Urinary bladder (tissue), 3 donors: ENCODE measurements at regions not wholly inside any gene's neighbourhood (a gene's known extent, or its start where the extent isn't known, plus 50 kb on each side); places are given as distances from the start of the nearest gene placed in this dataset.

Experiments used
- DNase-seq: peaks from one replicate; pipeline ENCODE4 v3.0.0-alpha.2; 2015; ENCODE audit errors: extremely low spot score
- H3K27ac ChIP-seq: one replicate; pipeline ENCODE4 v1.5.1; 2013; ENCODE audit warnings: low read depth, mild to moderate bottlenecking, moderate library complexity
- H3K36me3 ChIP-seq: one replicate; pipeline ENCODE4 v1.6.1; 2013; ENCODE audit warnings: mild to moderate bottlenecking, moderate library complexity; ENCODE audit not compliant: insufficient read depth
- H3K4me1 ChIP-seq: one replicate; pipeline ENCODE4 v1.6.1; 2013; ENCODE audit warnings: mild to moderate bottlenecking, moderate library complexity; ENCODE audit not compliant: insufficient read depth
- H3K4me3 ChIP-seq: one replicate; pipeline ENCODE4 v1.5.1; 2013; ENCODE audit warnings: low read depth, low read length
- WGBS: extraction: QIAGEN DNeasy Blood & Tissue Kit; methylation state at CpG from one replicate; pipeline ENCODE4 v1.1.7; 2013; 5-methylcytosine and 5-hydroxymethylcytosine counted together
- donor health status: healthy with polysubstance abuse.
- donor health status: healthy.

- no peak for DNase-seq
- 42% methylated on average over 5 of the region's 5 CpGs for WGBS
- H3K36me3 ChIP-seq = no peaks in the 10 kb centered on the region
- no peaks in the 10 kb centered on the region for H3K4me1 ChIP-seq
- no peak overlapping the region for H3K4me3 ChIP-seq
- no peak overlapping the region for H3K27ac ChIP-seq
Observed at GRCh38 chr6:22141241-22141745, 155.5 kb downstream of the PRL start.

DNA sequence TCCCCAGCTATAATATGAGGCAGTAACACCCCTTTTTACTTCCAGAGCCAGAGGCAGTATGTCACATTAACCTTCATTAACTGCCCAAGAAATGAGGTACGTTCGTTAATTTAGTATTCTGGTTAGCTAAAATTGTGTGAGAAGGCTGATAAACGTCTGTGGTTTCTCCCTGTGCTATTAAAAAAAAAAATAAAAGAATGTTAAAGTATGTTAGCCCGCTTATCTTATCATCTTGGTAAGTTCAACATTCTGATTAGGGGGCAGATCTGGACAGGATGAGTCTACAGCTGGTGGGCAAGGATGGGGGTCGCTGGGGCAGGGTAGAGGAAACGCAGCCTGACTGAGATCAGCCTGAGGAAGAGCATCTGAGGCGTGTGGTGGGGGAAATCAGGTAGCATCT, 154.0 kb downstream of the PRL start:
- DNase-seq = no peak
- no peak overlapping the region for H3K27ac ChIP-seq
- H3K4me3 ChIP-seq = no peak overlapping the region
- no peaks in the 10 kb centered on the region for H3K36me3 ChIP-seq
- 72% methylated on average over 7 of the region's 7 CpGs for WGBS
- no peaks in the 10 kb centered on the region for H3K4me1 ChIP-seq

- no peaks in the 10 kb centered on the region for H3K36me3 ChIP-seq
- no peak overlapping the region for H3K4me3 ChIP-seq
- no peak for DNase-seq
- no peak overlapping the region for H3K27ac ChIP-seq
- no peaks in the 10 kb centered on the region for H3K4me1 ChIP-seq
- WGBS = 38% methylated on average over 3 of the region's 3 CpGs
Observed at GRCh38 chr6:22145376-22145775, 151.5 kb downstream of the PRL start.

- Histone ChIP-seq H3K4me1 (no peaks in the 10 kb centered on the region), H3K36me3 (no peaks in the 10 kb centered on the region), H3K4me3 (no peak overlapping the region), H3K27ac (no peak overlapping the region)
- no peak for DNase-seq
- 48% methylated on average over 15 of the region's 15 CpGs for WGBS
Observed at GRCh38 chr6:22145823-22146677, 150.8 kb downstream of the PRL start.

DNA sequence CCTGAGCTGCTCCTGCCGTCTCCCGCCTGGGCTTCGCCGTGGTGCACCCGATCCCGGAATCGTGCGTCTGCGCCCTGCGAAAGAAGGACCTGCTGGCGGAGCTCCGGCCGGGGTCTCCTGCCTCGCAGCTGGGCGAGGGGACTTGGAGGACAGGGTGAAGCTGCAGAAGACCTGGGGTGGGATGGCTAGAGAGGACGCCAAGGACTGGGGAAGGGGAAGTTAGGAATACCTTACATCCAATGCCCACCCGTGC, 150.2 kb downstream of the PRL start:
- 84% methylated on average over 17 of the region's 17 CpGs for WGBS
- Histone ChIP-seq H3K4me1 (no peaks in the 10 kb centered on the region), H3K27ac (no peak overlapping the region), H3K36me3 (no peaks in the 10 kb centered on the region), H3K4me3 (no peak overlapping the region)
- no peak for DNase-seq

- H3K4me3 ChIP-seq = no peak overlapping the region
- no peaks in the 10 kb centered on the region for H3K36me3 ChIP-seq
- DNase-seq = no peak
- H3K4me1 ChIP-seq = no peaks in the 10 kb centered on the region
- H3K27ac ChIP-seq = no peak overlapping the region
- WGBS = 62% methylated on average over 22 of the region's 22 CpGs
Observed at GRCh38 chr6:22146931-22147701, 149.7 kb downstream of the PRL start.

GRCh38 chr6:22147921-22148776, 148.7 kb downstream of the PRL start:
- WGBS = 42% methylated on average over 7 of the region's 7 CpGs
- Histone ChIP-seq H3K36me3 (no peaks in the 10 kb centered on the region), H3K4me1 (no peaks in the 10 kb centered on the region), H3K4me3 (no peak overlapping the region), H3K27ac (no peak overlapping the region)
- DNase-seq = peak; percentile 81

GRCh38 chr6:22149096-22149495, 147.7 kb downstream of the PRL start:
- Histone ChIP-seq H3K4me1 (no peaks in the 10 kb centered on the region), H3K27ac (no peak overlapping the region), H3K4me3 (no peak overlapping the region), H3K36me3 (no peaks in the 10 kb centered on the region)
- WGBS = 40% methylated on average over 3 of the region's 3 CpGs
- DNase-seq = no peak

DNA sequence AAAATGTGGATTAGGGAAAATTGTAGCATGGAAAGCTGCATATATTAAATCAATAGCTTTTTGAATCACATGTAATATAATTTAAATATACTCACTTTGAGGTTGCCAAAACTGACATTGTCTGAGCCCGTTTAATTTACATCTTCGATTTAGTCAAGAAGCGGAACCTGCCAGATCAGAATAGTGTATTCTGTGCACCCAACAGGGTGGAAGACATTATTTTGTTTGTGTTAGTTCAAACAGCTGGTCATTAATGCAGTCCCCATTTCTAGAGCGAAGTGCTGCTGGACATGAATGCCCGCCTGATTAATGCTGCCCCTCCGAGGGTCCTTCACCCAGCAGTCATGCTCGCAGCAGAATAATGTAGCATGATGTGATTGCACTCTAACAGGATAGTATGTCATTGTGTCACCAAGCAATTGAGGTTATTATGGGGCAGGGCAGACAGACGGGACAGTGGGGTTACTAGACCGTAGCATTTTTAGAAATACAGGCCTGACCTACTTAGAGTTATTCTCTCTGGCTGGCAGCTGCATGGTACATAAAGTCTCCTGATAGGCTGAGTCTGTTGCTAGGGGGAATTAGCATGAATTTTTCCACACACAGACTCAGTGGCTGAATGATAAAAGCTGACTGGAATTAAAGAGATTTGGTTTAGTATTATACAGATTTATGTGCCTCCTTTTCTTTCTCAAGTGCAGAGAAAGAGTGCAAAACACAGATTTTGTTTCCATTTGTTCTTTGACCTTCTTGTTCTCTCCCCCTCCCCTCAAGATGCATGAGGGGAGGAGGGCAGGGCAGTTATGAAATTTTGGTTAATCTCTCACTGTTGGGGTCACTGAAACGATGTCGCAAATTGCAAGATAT, 147.1 kb downstream of the PRL start:
- WGBS = 53% methylated on average over 11 of the region's 11 CpGs
- Histone ChIP-seq H3K4me1 (no peaks in the 10 kb centered on the region), H3K4me3 (no peak overlapping the region), H3K27ac (no peak overlapping the region), H3K36me3 (no peaks in the 10 kb centered on the region)
- peak; percentile 64 for DNase-seq

GRCh38 chr6:22150368-22151035, 146.3 kb downstream of the PRL start:
- no peak overlapping the region for H3K27ac ChIP-seq
- no peak overlapping the region for H3K4me3 ChIP-seq
- no peaks in the 10 kb centered on the region for H3K4me1 ChIP-seq
- no peaks in the 10 kb centered on the region for H3K36me3 ChIP-seq
- DNase-seq = no peak

DNA sequence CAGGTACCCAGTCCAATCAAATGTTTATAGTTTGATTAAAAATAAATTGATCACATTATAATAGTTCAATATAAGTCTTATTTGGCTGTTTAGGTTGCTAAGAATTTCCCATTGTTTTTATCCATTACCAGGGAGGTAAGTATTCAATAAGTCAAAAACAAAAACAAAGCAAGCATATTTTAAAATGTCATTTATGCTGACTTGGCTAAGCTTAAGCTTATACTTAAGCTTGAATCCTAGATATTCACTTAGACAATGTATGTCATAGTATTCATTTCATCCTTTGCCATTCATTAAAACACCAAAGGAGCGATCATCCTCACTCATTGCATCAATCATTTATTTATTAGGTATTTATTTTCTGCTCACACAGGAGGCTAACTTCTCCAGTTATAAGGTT, 144.9 kb downstream of the PRL start:
- 96% methylated on average over 1 of the region's 1 CpG for WGBS
- H3K4me3 ChIP-seq = no peak overlapping the region
- no peaks in the 10 kb centered on the region for H3K4me1 ChIP-seq
- H3K36me3 ChIP-seq = no peaks in the 10 kb centered on the region
- no peak overlapping the region for H3K27ac ChIP-seq
- no peak for DNase-seq

DNA sequence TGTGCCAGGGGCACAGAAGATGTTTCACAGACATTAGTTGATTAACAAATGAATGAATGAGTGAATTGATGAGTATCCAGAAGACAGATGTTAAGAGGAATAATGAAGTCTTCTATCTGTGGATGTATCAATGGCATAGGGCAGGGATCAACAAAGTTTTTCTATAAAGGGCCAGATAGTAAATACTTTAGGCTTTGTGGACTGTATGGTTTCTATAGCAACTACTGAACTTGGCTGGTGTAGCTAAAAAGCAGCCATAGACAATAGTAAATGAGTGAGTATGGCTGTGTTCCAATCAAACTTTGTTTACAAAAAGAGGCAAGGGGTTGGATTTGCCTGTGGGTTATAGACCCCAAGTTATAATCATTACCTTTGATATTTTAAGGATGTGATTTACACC, 144.0 kb downstream of the PRL start:
- no peaks in the 10 kb centered on the region for H3K36me3 ChIP-seq
- no peak overlapping the region for H3K4me3 ChIP-seq
- no peak overlapping the region for H3K27ac ChIP-seq
- DNase-seq = no peak
- H3K4me1 ChIP-seq = no peaks in the 10 kb centered on the region
